Astrocyte (in vitro differentiated cells and primary cell): ENCODE measurements at regions not wholly inside any gene's neighbourhood (a gene's known extent, or its start where the extent isn't known, plus 50 kb on each side); places are given as distances from the start of the nearest gene placed in this dataset.
"Not testable (repeated sequence)": the region's sequence is repeated elsewhere in the genome, so short reads cannot be mapped to it uniquely, and the experiment has no call there.

Experiments used
- DNase-seq: peaks from one replicate; pipeline ENCODE4 v3.0.0-alpha.2; 2010; ENCODE audit warnings: low read depth
- FAIRE-seq: peaks from 2 replicates; lab custom pipeline; 2011; peaks lifted over from hg19 to GRCh38; lab: Jason Lieb, UNC
- H2AFZ ChIP-seq: 2 replicates; pipeline ENCODE4 v1.6.0; 2012; ENCODE audit warnings: low read depth, low read length, inconsistent platforms
- H3K27ac ChIP-seq: 2 replicates; pipeline ENCODE4 v1.5.1; 2011; ENCODE audit warnings: low read depth, low read length, inconsistent platforms
- H3K27me3 ChIP-seq: 2 replicates; pipeline ENCODE4 v1.6.0; 2011; ENCODE audit warnings: low read length, inconsistent platforms; ENCODE audit not compliant: insufficient read depth
- H3K36me3 ChIP-seq: 2 replicates; pipeline ENCODE4 v1.5.1; 2011; ENCODE audit warnings: low read length, inconsistent platforms; ENCODE audit not compliant: insufficient read depth
- H3K4me1 ChIP-seq: 2 replicates; pipeline ENCODE4 v1.5.1; 2011; ENCODE audit warnings: low read length, inconsistent platforms; ENCODE audit not compliant: insufficient read depth
- H3K4me2 ChIP-seq: 2 replicates; pipeline ENCODE4 v1.6.0; 2012; ENCODE audit warnings: low read length, inconsistent platforms
- H3K4me3 ChIP-seq: 2 replicates; pipeline ENCODE4 v1.5.1; 2011; ENCODE audit warnings: low read depth, mild to moderate bottlenecking, low read length, inconsistent platforms; ENCODE audit not compliant: insufficient read depth
- H3K79me2 ChIP-seq: 2 replicates; pipeline ENCODE4 v1.6.0; 2012; ENCODE audit warnings: mild to moderate bottlenecking, low read length, inconsistent platforms; ENCODE audit not compliant: insufficient read depth
- H3K9ac ChIP-seq: 2 replicates; pipeline ENCODE4 v1.6.0; 2012; ENCODE audit warnings: mild to moderate bottlenecking, low read length, inconsistent platforms
- H3K9me3 ChIP-seq: 2 replicates; pipeline ENCODE4 v1.5.1; 2012; ENCODE audit warnings: low read depth, mild to moderate bottlenecking, low read length, inconsistent platforms; ENCODE audit not compliant: insufficient read depth
- H4K20me1 ChIP-seq: 2 replicates; pipeline ENCODE4 v1.6.0; 2012; ENCODE audit warnings: low read length, inconsistent platforms; ENCODE audit not compliant: insufficient read depth
- H3K27ac Mint-ChIP-seq: one replicate; pipeline ENCODE4 v1.8.0; 2021; ENCODE audit warnings: mild to moderate bottlenecking, mixed read lengths; ENCODE audit not compliant: unreplicated experiment
- H3K27me3 Mint-ChIP-seq: one replicate; pipeline ENCODE4 v1.8.0; 2021; ENCODE audit warnings: low read depth, mixed read lengths; ENCODE audit not compliant: unreplicated experiment
- H3K36me3 Mint-ChIP-seq: one replicate; pipeline ENCODE4 v1.8.0; 2021; ENCODE audit warnings: low read depth, mixed read lengths; ENCODE audit not compliant: unreplicated experiment
- H3K4me1 Mint-ChIP-seq: one replicate; pipeline ENCODE4 v1.8.0; 2021; ENCODE audit warnings: low read depth, mixed read lengths; ENCODE audit not compliant: unreplicated experiment
- H3K4me3 Mint-ChIP-seq: one replicate; pipeline ENCODE4 v1.8.0; 2021; ENCODE audit warnings: mild to moderate bottlenecking, moderate library complexity, mixed read lengths; ENCODE audit not compliant: unreplicated experiment
- H3K9me3 Mint-ChIP-seq: one replicate; pipeline ENCODE4 v1.8.0; 2021; ENCODE audit warnings: mild to moderate bottlenecking, mixed read lengths; ENCODE audit not compliant: unreplicated experiment
- CTCF ChIP-seq: IDR thresholded peaks from 2 replicates; pipeline ENCODE4 v1.5.1; 2011; ENCODE audit warnings: low read depth, mild to moderate bottlenecking, inconsistent platforms, low read length, moderate library complexity; ENCODE audit not compliant: insufficient read depth
- EZH2 ChIP-seq: IDR thresholded peaks from 2 replicates; pipeline ENCODE4 v1.6.1; 2012; ENCODE audit warnings: mild to moderate bottlenecking, low read length, inconsistent platforms; ENCODE audit not compliant: insufficient read depth

GRCh38 chr15:87538327-87538834, 718.2 kb downstream of the NTRK3 start:
- no peaks in the 10 kb centered on the region for H3K4me1 ChIP-seq
- no peak for FAIRE-seq
- H3K79me2 ChIP-seq = no peaks in the 10 kb centered on the region
- no peak overlapping the region for H3K27ac Mint-ChIP-seq
- no peak overlapping the region for H3K9ac ChIP-seq
- no peaks in the 10 kb centered on the region for H3K36me3 ChIP-seq
- no peaks in the 10 kb centered on the region for H4K20me1 ChIP-seq
- no peaks in the 10 kb centered on the region for H3K4me1 Mint-ChIP-seq
- H3K9me3 Mint-ChIP-seq = peaks cover 6% of the 10 kb centered on the region
- H3K4me3 Mint-ChIP-seq = no peak overlapping the region
- H3K4me2 ChIP-seq = no peak overlapping the region
- no peak overlapping the region for H3K27ac ChIP-seq
- peaks cover 1% of the 10 kb centered on the region for H3K36me3 Mint-ChIP-seq
- H3K9me3 ChIP-seq = no peaks in the 10 kb centered on the region
- no peak overlapping the region for H2AFZ ChIP-seq
- no peak overlapping the region for H3K4me3 ChIP-seq
- H3K27me3 Mint-ChIP-seq = no peaks in the 10 kb centered on the region
- no peak for TF ChIP-seq EZH2
- no peak for TF ChIP-seq CTCF
- DNase-seq = no peak
- no peaks in the 10 kb centered on the region for H3K27me3 ChIP-seq

- Histone ChIP-seq H3K79me2 (no peaks in the 10 kb centered on the region), H3K9ac (no peak overlapping the region), H3K36me3 (no peaks in the 10 kb centered on the region), H3K4me1 (no peaks in the 10 kb centered on the region), H3K27ac (no peak overlapping the region), H2AFZ (no peak overlapping the region), H3K4me3 (no peak overlapping the region), H3K27me3 (no peaks in the 10 kb centered on the region), H3K4me2 (no peak overlapping the region), H4K20me1 (no peaks in the 10 kb centered on the region), H3K9me3 (no peaks in the 10 kb centered on the region)
- Mint-ChIP-seq H3K27ac (no peak overlapping the region), H3K9me3 (peaks cover 9% of the 10 kb centered on the region), H3K4me3 (no peak overlapping the region), H3K27me3 (no peaks in the 10 kb centered on the region), H3K4me1 (no peaks in the 10 kb centered on the region), H3K36me3 (peaks cover 3% of the 10 kb centered on the region)
- FAIRE-seq (no peak), DNase-seq (peak; percentile 41)
- TF ChIP-seq CTCF = no peak
- no peak for TF ChIP-seq EZH2
These were observed 719.2 kb downstream of the NTRK3 start for GRCh38 chr15:87537295-87537694.

GRCh38 chr15:87533637-87534036, 722.9 kb downstream of the NTRK3 start:
- DNase-seq, FAIRE-seq, H3K36me3 Mint-ChIP-seq: not testable (repeated sequence)

More at GRCh38 chr15:87533637-87534036, 722.9 kb downstream of the NTRK3 start:
- H3K9me3 Mint-ChIP-seq = peaks cover 10% of the 10 kb centered on the region
- not testable (repeated sequence) for H3K27ac ChIP-seq, H3K9ac ChIP-seq, H3K4me2 ChIP-seq, H3K4me1 ChIP-seq, H3K27me3 ChIP-seq, H3K79me2 ChIP-seq, H3K27me3 Mint-ChIP-seq, H3K27ac Mint-ChIP-seq, H2AFZ ChIP-seq, H3K9me3 ChIP-seq, H3K4me3 Mint-ChIP-seq, H3K4me3 ChIP-seq, H4K20me1 ChIP-seq, H3K36me3 ChIP-seq, H3K4me1 Mint-ChIP-seq
